A549 (cell line): ENCODE measurements at regions not wholly inside any gene's neighbourhood (a gene's known extent, or its start where the extent isn't known, plus 50 kb on each side); places are given as distances from the start of the nearest gene placed in this dataset.
A peak's percentile ranks its signal among the peaks of the same experiment; 100 is the strongest.

Experiments used
- BHLHE40 ChIP-seq: IDR thresholded peaks from 2 replicates; pipeline ENCODE4 v1.6.1; 2012; ENCODE audit warnings: low read depth, low read length, inconsistent platforms
- CBX2 ChIP-seq: fragments of 200-600 bp; sonication (generic); IDR thresholded peaks from 2 replicates; pipeline ENCODE4 v1.6.1; 2016; ENCODE audit warnings: low read depth, mild to moderate bottlenecking, borderline replicate concordance
- CEBPB ChIP-seq, 2 experiments: fragments of >200 bp in 1 of 2; sonication (Bioruptor Twin) in 1 of 2; formaldehyde crosslinking in 1 of 2; IDR thresholded peaks; 2 replicates each; pipeline ENCODE4 v1.6.1; 2012 to 2016
- EHF ChIP-seq: fragments of 250-450 bp; sonication (Bioruptor Pico); IDR thresholded peaks from 2 replicates; pipeline ENCODE4 v1.5.0; 2020; ENCODE audit warnings: mild to moderate bottlenecking
- EHMT2 ChIP-seq: fragments of 200-600 bp; sonication (generic); IDR thresholded peaks from 2 replicates; pipeline ENCODE4 v1.6.1; 2016; ENCODE audit warnings: antibody characterized with exemption, low read depth, mild to moderate bottlenecking, moderate library complexity
- FOXS1 ChIP-seq: fragments of 250-450 bp; sonication (Bioruptor Pico); IDR thresholded peaks from 2 replicates; pipeline ENCODE4 v1.5.0; 2020; ENCODE audit warnings: mild to moderate bottlenecking, moderate library complexity
- GATA3 ChIP-seq: IDR thresholded peaks from 2 replicates; pipeline ENCODE4 v1.6.1; 2012; ENCODE audit warnings: borderline replicate concordance
- HDAC2 ChIP-seq: fragments of 200-600 bp; sonication (generic); IDR thresholded peaks from 2 replicates; pipeline ENCODE4 v1.6.1; 2016
- HEYL ChIP-seq: fragments of 250-450 bp; sonication (Bioruptor Pico); IDR thresholded peaks from 2 replicates; pipeline ENCODE4 v1.8.0; 2021; ENCODE audit warnings: mild to moderate bottlenecking, moderate library complexity
- HOXA7 ChIP-seq: fragments of 250-450 bp; sonication (Bioruptor Pico); IDR thresholded peaks from 2 replicates; pipeline ENCODE4 v1.5.0; 2020; ENCODE audit warnings: mild to moderate bottlenecking, moderate library complexity
- HOXB5 ChIP-seq: fragments of 250-450 bp; sonication (Bioruptor Pico); IDR thresholded peaks from 2 replicates; pipeline ENCODE4 v1.5.0; 2020; ENCODE audit warnings: mild to moderate bottlenecking, moderate library complexity
- JUNB ChIP-seq: fragments of >200 bp; sonication (Bioruptor Twin); formaldehyde crosslinking; IDR thresholded peaks from 2 replicates; pipeline ENCODE4 v1.6.1; 2016
- KDM5A ChIP-seq: fragments of 200-600 bp; sonication (generic); IDR thresholded peaks from 2 replicates; pipeline ENCODE4 v1.6.1; 2016; ENCODE audit warnings: antibody characterized with exemption, mild to moderate bottlenecking
- MAZ ChIP-seq: fragments of 150-350 bp; IDR thresholded peaks from 2 replicates; pipeline ENCODE4 v1.6.1; 2014; ENCODE audit warnings: antibody characterized with exemption, low read depth, low read length, borderline replicate concordance
- MYC ChIP-seq: IDR thresholded peaks from 2 replicates; pipeline ENCODE4 v1.6.1; 2012; ENCODE audit warnings: mild to moderate bottlenecking, inconsistent platforms, low read length, improper control_type of control experiment, borderline replicate concordance
- NFE2L2 ChIP-seq: fragments of 150-350 bp; conservative IDR thresholded peaks from 2 replicates; pipeline ENCODE4 v1.6.1; 2014; ENCODE audit warnings: low read length
- NPAS2 ChIP-seq: fragments of 250-450 bp; sonication (Bioruptor Pico); IDR thresholded peaks from 2 replicates; pipeline ENCODE4 v1.8.0; 2022; ENCODE audit warnings: mild to moderate bottlenecking, moderate library complexity, borderline replicate concordance
- NR3C1 ChIP-seq: fragments of >200 bp; sonication (Bioruptor Twin); formaldehyde crosslinking; IDR thresholded peaks from 3 replicates; pipeline ENCODE4 v1.6.1; 2017
- RFX5 ChIP-seq: fragments of 450-650 bp; IDR thresholded peaks from 2 replicates; pipeline ENCODE4 v1.7.1; 2014; ENCODE audit warnings: antibody characterized with exemption, mild to moderate bottlenecking, moderate library complexity
- SMC3 ChIP-seq: fragments of >200 bp; sonication (Bioruptor Twin); formaldehyde crosslinking; IDR thresholded peaks from 3 replicates; pipeline ENCODE4 v1.6.1; 2018; ENCODE audit warnings: inconsistent platforms
- TFCP2L1 ChIP-seq: fragments of 250-450 bp; sonication (Bioruptor Pico); IDR thresholded peaks from 2 replicates; pipeline ENCODE4 v1.5.0; 2021; ENCODE audit warnings: mild to moderate bottlenecking
- TF ChIP-seq, protein P1 (sequence below): fragments of >200 bp; sonication (Bioruptor Twin); formaldehyde crosslinking; IDR thresholded peaks from 3 replicates; pipeline ENCODE4 v1.6.1; 2016
- TF ChIP-seq, protein P2 (sequence below): fragments of 250-450 bp; sonication (Bioruptor Pico); IDR thresholded peaks from 2 replicates; pipeline ENCODE4 v1.5.0; 2020; ENCODE audit warnings: low read depth, mild to moderate bottlenecking, moderate library complexity
- TF ChIP-seq, protein P3 (sequence below): fragments of 150-350 bp; IDR thresholded peaks from 2 replicates; pipeline ENCODE4 v1.6.1; 2014; ENCODE audit warnings: low read depth, mild to moderate bottlenecking, low read length
- TF ChIP-seq, protein P4 (sequence below): fragments of 250-450 bp; sonication (Bioruptor Pico); IDR thresholded peaks from 2 replicates; pipeline ENCODE4 v1.5.0; 2021; ENCODE audit warnings: mild to moderate bottlenecking, moderate library complexity, borderline replicate concordance

DNA sequence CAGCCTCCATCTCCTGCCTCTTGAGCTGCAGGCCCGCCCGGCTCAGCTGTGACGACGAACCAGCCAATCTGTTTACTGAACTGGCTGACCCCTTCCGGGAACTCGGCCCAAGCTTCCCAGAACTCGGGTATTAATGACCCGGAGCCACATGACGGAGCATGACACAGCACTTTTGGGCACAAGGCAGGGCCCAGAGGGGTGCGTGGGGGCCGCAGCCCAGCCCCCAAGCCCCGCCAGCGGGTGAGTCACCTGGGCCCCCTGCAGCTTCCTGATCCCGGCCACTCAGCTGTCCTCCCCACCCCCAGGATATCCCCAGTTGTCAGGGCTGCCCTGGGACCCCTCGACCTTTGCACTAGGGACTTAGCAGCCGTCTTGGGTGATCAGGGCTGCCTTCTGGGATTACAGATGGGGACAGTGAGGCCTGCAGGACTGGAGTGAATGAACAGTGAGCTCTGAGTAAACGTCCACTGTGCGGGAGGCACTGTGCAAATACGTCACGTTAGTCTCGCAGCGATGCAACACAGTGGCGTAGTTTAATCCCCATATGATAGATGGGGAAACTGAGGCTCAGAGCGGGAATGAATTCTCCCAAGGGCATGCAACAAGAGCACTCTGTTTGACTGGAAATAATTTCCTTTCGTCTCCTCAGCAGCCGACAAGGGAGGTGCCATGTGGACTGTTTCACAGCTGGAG lies 102.1 kb downstream of the CEBPB start (continued):
- TF ChIP-seq MAZ (0 out of 2 replicates have a peak, but pooled peaks have one; percentile 55), HEYL (CRISPR knock-in tag) (peak; percentile 82; the same call in 1 of the 2 replicates), HOXA7 (CRISPR knock-in tag) (peak; percentile 71; the same call in 1 of the 2 replicates), EHF (peak; percentile 90), NFE2L2 (peak; percentile 100), NPAS2 (peak; percentile 63; the same call in 1 of the 2 replicates), EHMT2 (no peak), BHLHE40 (no peak), CBX2 (no peak), MYC (peak; percentile 57), SMC3 (peak; percentile 58; the same call in 2 of the 3 replicates), HDAC2 (no peak), HOXB5 (CRISPR knock-in tag) (peak; percentile 90), FOXS1 (peak; percentile 74; the same call in 1 of the 2 replicates), NR3C1 (no peak), TFCP2L1 (CRISPR knock-in tag) (0 out of 2 replicates have a peak, but pooled peaks have one; percentile 33), GATA3 (peak; percentile 78; the same call in 1 of the 2 replicates), CEBPB (IDR thresholded peaks at IDR 0.05) (peak in 1 of 2 experiments; percentile 52; a peak in 1 of 4 replicates), RFX5 (no peak), JUNB (peak; percentile 73), KDM5A (no peak)
- TF ChIP-seq, protein P1, sequence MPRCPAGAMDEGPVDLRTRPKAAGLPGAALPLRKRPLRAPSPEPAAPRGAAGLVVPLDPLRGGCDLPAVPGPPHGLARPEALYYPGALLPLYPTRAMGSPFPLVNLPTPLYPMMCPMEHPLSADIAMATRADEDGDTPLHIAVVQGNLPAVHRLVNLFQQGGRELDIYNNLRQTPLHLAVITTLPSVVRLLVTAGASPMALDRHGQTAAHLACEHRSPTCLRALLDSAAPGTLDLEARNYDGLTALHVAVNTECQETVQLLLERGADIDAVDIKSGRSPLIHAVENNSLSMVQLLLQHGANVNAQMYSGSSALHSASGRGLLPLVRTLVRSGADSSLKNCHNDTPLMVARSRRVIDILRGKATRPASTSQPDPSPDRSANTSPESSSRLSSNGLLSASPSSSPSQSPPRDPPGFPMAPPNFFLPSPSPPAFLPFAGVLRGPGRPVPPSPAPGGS: 0 out of 3 replicates have a peak, but pooled peaks have one; percentile 73
- TF ChIP-seq, protein P2, sequence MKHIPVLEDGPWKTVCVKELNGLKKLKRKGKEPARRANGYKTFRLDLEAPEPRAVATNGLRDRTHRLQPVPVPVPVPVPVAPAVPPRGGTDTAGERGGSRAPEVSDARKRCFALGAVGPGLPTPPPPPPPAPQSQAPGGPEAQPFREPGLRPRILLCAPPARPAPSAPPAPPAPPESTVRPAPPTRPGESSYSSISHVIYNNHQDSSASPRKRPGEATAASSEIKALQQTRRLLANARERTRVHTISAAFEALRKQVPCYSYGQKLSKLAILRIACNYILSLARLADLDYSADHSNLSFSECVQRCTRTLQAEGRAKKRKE (CRISPR knock-in tag): peak; percentile 72
- TF ChIP-seq, protein P3, sequence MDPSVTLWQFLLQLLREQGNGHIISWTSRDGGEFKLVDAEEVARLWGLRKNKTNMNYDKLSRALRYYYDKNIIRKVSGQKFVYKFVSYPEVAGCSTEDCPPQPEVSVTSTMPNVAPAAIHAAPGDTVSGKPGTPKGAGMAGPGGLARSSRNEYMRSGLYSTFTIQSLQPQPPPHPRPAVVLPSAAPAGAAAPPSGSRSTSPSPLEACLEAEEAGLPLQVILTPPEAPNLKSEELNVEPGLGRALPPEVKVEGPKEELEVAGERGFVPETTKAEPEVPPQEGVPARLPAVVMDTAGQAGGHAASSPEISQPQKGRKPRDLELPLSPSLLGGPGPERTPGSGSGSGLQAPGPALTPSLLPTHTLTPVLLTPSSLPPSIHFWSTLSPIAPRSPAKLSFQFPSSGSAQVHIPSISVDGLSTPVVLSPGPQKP: no peak
- TF ChIP-seq, protein P4, sequence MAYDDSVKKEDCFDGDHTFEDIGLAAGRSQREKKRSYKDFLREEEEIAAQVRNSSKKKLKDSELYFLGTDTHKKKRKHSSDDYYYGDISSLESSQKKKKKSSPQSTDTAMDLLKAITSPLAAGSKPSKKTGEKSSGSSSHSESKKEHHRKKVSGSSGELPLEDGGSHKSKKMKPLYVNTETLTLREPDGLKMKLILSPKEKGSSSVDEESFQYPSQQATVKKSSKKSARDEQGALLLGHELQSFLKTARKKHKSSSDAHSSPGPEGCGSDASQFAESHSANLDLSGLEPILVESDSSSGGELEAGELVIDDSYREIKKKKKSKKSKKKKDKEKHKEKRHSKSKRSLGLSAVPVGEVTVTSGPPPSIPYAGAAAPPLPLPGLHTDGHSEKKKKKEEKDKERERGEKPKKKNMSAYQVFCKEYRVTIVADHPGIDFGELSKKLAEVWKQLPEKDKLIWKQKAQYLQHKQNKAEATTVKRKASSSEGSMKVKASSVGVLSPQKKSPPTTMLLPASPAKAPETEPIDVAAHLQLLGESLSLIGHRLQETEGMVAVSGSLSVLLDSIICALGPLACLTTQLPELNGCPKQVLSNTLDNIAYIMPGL (CRISPR knock-in tag): no peak
